Astrocyte (in vitro differentiated cells and primary cell): ENCODE measurements at regions not wholly inside any gene's neighbourhood (a gene's known extent, or its start where the extent isn't known, plus 50 kb on each side); places are given as distances from the start of the nearest gene placed in this dataset.

ENCODE experiments used
- EZH2 ChIP-seq: IDR thresholded peaks from 2 replicates; pipeline ENCODE4 v1.6.1; 2012; ENCODE audit warnings: mild to moderate bottlenecking, low read length, inconsistent platforms; ENCODE audit not compliant: insufficient read depth
- TF ChIP-seq, protein P1 (sequence below): IDR thresholded peaks from 2 replicates; pipeline ENCODE4 v1.5.1; 2011; ENCODE audit warnings: low read depth, mild to moderate bottlenecking, inconsistent platforms, low read length, moderate library complexity; ENCODE audit not compliant: insufficient read depth

DNA sequence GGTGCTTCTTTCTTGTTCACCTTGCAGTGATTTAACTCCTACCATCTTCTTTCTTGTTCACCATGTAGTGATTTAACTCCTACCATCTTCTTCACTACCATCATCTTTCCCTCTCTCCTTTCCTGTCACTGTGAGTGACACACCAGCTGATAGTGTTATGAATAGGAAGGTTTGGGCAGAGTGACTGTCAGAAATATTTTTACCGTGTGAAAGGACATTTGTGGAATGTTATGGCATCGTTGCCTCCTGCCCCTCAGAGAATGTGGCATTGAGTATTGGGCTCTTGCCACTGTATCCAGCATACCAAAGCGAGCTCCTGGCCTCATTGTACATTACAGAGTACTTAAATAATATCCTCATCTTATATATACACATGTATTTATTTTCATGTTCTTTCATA lies 90.8 kb upstream of the AMOT start:
- TF ChIP-seq, protein P1, sequence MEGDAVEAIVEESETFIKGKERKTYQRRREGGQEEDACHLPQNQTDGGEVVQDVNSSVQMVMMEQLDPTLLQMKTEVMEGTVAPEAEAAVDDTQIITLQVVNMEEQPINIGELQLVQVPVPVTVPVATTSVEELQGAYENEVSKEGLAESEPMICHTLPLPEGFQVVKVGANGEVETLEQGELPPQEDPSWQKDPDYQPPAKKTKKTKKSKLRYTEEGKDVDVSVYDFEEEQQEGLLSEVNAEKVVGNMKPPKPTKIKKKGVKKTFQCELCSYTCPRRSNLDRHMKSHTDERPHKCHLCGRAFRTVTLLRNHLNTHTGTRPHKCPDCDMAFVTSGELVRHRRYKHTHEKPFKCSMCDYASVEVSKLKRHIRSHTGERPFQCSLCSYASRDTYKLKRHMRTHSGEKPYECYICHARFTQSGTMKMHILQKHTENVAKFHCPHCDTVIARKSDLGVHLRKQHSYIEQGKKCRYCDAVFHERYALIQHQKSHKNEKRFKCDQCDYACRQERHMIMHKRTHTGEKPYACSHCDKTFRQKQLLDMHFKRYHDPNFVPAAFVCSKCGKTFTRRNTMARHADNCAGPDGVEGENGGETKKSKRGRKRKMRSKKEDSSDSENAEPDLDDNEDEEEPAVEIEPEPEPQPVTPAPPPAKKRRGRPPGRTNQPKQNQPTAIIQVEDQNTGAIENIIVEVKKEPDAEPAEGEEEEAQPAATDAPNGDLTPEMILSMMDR, result no peak
- no peak for TF ChIP-seq EZH2
